Cardiac septum (tissue), 1 donor: ENCODE measurements at regions not wholly inside any gene's neighbourhood (a gene's known extent, or its start where the extent isn't known, plus 50 kb on each side); places are given as distances from the start of the nearest gene placed in this dataset.

ENCODE experiments used
- DNase-seq: peaks from one replicate; pipeline ENCODE4 v3.0.0-alpha.2; 2020; ENCODE audit warnings: low spot score
- intact Hi-C: fragments of 100-400 bp; cut with DNase I; formaldehyde crosslinking; loops from one replicate; pipeline ENCODE4 v1.14.0; 2022
- donor health status: DM: no; HTN: no; CAD: no.

GRCh38 chr17:36878216-36878615, 59.1 kb upstream of the LHX1 start:
- intact Hi-C loops: no loop called here
- no peak for DNase-seq

GRCh38 chr17:36879027-36879426, 58.2 kb upstream of the LHX1 start:
- intact Hi-C loops: no loop called here
- no peak for DNase-seq

GRCh38 chr17:36879624-36880131, 57.6 kb upstream of the LHX1 start:
- no peak for DNase-seq
- intact Hi-C loops: no loop called here

- intact Hi-C loops: no loop called here
These were observed 56.9 kb upstream of the LHX1 start for GRCh38 chr17:36880268-36880905.

GRCh38 chr17:36881323-36881722, 56.0 kb upstream of the LHX1 start:
- intact Hi-C loops: no loop called here
- no peak for DNase-seq

More at GRCh38 chr17:36880268-36880905, 56.9 kb upstream of the LHX1 start:
- DNase-seq: no peak

GRCh38 chr17:36884495-36885152, 52.7 kb upstream of the LHX1 start:
- intact Hi-C loops: no loop called here
- no peak for DNase-seq

GRCh38 chr17:36885153-36885735, 52.0 kb upstream of the LHX1 start:
- intact Hi-C loops: no loop called here
- DNase-seq: no peak

- intact Hi-C loops: no loop called here
- no peak for DNase-seq
These were observed 51.4 kb upstream of the LHX1 start for GRCh38 chr17:36885771-36886377.
